Stomach (tissue), 4 donors: ENCODE measurements at regions not wholly inside any gene's neighbourhood (a gene's known extent, or its start where the extent isn't known, plus 50 kb on each side); places are given as distances from the start of the nearest gene placed in this dataset.

Source experiments
- CTCF ChIP-seq, 7 experiments: fragments of 450-650 bp in 4 of 7; fragments of 200-600 bp in 3 of 7; sonication (generic) in 3 of 7; IDR thresholded peaks; one replicate each; pipeline ENCODE4 v1.5.1; 2016 to 2019; ENCODE audit warnings: antibody characterized with exemption in 7 of 7, control low read depth in 2 of 7, mild to moderate bottlenecking in 1 of 7
- EP300 ChIP-seq: sonication (generic); formaldehyde crosslinking; IDR thresholded peaks from one replicate; pipeline ENCODE4 v1.6.1; 2017; ENCODE audit warnings: antibody characterized with exemption
- POLR2A ChIP-seq, 4 donors: fragments of 450-650 bp; IDR thresholded peaks; one replicate each; pipeline ENCODE4 v1.6.1; 2016; ENCODE audit warnings: antibody characterized with exemption in 4 of 4, control low read depth in 2 of 4, mild to moderate bottlenecking in 1 of 4, moderate library complexity in 1 of 4
- POLR2AphosphoS5 ChIP-seq, 3 donors: sonication (generic); formaldehyde crosslinking; IDR thresholded peaks; one replicate each; pipeline ENCODE4 v1.6.1; 2016; ENCODE audit warnings: antibody characterized with exemption in 3 of 3

- TF ChIP-seq CTCF (IDR thresholded peaks at IDR 0.05) (no peak), POLR2A (IDR thresholded peaks at IDR 0.05) (no peak), POLR2AphosphoS5 (IDR thresholded peaks at IDR 0.05) (no peak), EP300 (no peak)
These were observed 1026.5 kb upstream of the EEF2KMT start for GRCh38 chr16:6124136-6124535.
